Esophagus (tissue), 2 donors: ENCODE measurements at regions not wholly inside any gene's neighbourhood (a gene's known extent, or its start where the extent isn't known, plus 50 kb on each side); places are given as distances from the start of the nearest gene placed in this dataset.

ENCODE experiments used
- H3K27ac ChIP-seq, 2 donors: one replicate each; pipeline ENCODE4 v1.5.1; 2013; ENCODE audit warnings: low read depth in 2 of 2, mild to moderate bottlenecking in 2 of 2, inconsistent platforms in 1 of 2, low read length in 1 of 2, moderate library complexity in 1 of 2
- H3K27me3 ChIP-seq, 2 donors: one replicate each; pipeline ENCODE4 v1.6.1; 2013; ENCODE audit warnings: low read length in 2 of 2, control low read depth in 1 of 2, mild to moderate bottlenecking in 1 of 2; ENCODE audit not compliant: insufficient read depth in 2 of 2, control insufficient read depth in 1 of 2
- H3K36me3 ChIP-seq, 2 donors: one replicate each; pipeline ENCODE4 v1.6.1; 2013; ENCODE audit warnings: low read length in 1 of 2; ENCODE audit not compliant: control insufficient read depth in 2 of 2, insufficient read depth in 2 of 2
- H3K4me1 ChIP-seq, 2 donors: one replicate each; pipeline ENCODE4 v1.6.1; 2013; ENCODE audit warnings: low read length in 1 of 2; ENCODE audit not compliant: control insufficient read depth in 2 of 2, insufficient read depth in 2 of 2
- H3K4me3 ChIP-seq, 2 donors: one replicate each; pipeline ENCODE4 v1.5.1; 2013; ENCODE audit warnings: low read length in 2 of 2, mild to moderate bottlenecking in 2 of 2, low read depth in 1 of 2, moderate library complexity in 1 of 2
- H3K9me3 ChIP-seq, 2 donors: one replicate each; pipeline ENCODE4 v1.6.1; 2013; ENCODE audit warnings: mild to moderate bottlenecking in 2 of 2, low read depth in 1 of 2, low read length in 1 of 2, moderate library complexity in 1 of 2; ENCODE audit not compliant: control insufficient read depth in 2 of 2, insufficient read depth in 1 of 2
- WGBS, 2 donors: extraction: QIAGEN DNeasy Blood & Tissue Kit; methylation state at CpG; one replicate each; pipeline ENCODE4 v1.1.7; 2013; 5-methylcytosine and 5-hydroxymethylcytosine counted together
- donor health status: healthy with polysubstance abuse.
- donor health status: Bipolar disorder and iron deficiency.

DNA sequence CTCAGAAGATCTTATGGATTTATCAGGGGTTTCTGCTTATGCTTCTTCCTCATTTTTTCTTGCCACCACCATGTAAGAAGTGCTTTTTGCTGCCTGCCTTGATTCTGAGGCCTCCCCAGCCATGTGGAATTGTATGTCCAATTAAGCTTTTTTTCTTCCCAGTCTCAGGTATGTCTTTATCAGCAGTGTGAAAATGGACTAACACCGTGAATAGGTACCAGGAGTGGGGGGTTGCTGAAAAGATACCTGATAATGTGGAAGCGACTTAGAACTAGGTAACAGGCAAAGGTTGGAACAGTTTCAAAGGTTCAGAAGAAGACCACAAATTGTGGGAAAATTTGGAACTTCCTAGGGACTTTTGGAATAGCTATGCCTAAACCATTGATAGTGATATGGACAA lies 1222.5 kb upstream of the NUDT12 start:
- no peaks in the 10 kb centered on the region for H3K36me3 ChIP-seq
- no peak overlapping the region for H3K4me3 ChIP-seq
- H3K4me1 ChIP-seq = no peaks in the 10 kb centered on the region
- 86 to 89% methylated on average over 2 of the region's 2 CpGs for WGBS, 2 donors
- no peaks in the 10 kb centered on the region for H3K9me3 ChIP-seq
- no peak overlapping the region for H3K27ac ChIP-seq
- H3K27me3 ChIP-seq = no peaks in the 10 kb centered on the region

DNA sequence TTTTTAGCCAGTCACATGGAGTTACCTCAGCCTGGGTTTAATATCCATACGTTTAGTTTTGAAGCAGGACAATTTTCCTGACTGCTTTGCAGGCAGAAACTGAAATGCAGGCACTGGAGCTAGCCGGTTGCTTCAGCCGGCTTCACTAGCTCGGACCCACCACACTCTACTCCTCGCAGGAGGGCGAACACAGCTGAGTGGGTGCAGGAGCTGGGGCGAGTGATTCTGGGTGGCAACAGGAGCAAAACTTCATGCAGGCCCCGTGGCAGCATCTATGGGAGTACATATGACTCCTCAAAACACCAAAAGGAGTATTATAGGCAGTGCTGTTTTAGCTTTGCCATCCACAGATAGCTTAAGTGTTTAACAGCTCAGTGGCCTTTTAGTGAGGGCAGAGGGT lies 1211.8 kb upstream of the NUDT12 start:
- H3K27me3 ChIP-seq = no peaks in the 10 kb centered on the region
- 87% methylated on average over 8 of the region's 8 CpGs for WGBS, 2 donors
- no peak overlapping the region for H3K27ac ChIP-seq
- H3K4me3 ChIP-seq = no peak overlapping the region
- H3K9me3 ChIP-seq = peaks cover 3% of the 10 kb centered on the region in 2 donors
- H3K4me1 ChIP-seq = no peaks in the 10 kb centered on the region
- H3K36me3 ChIP-seq = no peaks in the 10 kb centered on the region

DNA sequence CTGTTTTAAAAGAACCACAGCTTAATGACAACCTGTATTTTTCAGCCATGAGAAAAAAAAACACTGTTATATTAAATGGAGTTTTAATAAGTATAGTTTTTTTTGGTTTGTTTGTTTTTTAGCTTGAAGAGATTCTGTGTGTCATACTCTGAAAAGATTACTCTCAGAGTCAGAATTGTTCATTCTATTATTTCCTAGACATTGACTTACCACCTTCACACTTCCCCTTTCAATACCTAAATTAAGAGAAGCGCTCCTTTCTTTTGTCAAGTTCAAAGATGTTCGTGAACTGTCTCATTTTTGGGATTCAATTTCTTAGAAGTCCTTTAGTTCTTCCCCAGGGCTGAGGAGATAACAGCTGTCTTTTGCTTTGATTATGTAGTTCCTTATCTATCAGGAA lies 1201.6 kb upstream of the NUDT12 start:
- WGBS, 2 donors = 81 to 91% methylated on average over 2 of the region's 2 CpGs
- Histone ChIP-seq H3K4me1 (no peaks in the 10 kb centered on the region), H3K27me3 (no peaks in the 10 kb centered on the region), H3K9me3 (no peaks in the 10 kb centered on the region), H3K4me3 (no peak overlapping the region), H3K27ac (no peak overlapping the region), H3K36me3 (no peaks in the 10 kb centered on the region)

DNA sequence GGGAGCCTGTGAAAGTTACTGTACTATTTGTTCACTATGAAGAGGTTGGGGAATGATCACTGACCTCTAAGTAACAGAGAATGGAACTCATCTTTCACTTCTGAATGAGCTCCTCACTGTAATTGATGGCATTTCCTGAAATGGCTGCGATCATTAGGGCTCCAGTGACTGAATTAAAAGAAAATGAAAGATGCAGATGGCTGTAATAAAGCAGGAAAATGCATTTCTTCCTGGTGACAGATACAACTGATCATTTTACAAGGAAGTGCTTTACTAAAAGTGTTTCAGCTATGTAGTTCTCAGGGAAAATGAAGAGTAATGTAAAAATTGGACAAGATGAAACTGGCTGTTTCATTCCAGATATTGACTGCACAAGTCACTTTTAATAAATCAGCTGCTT lies 1200.6 kb upstream of the NUDT12 start:
- Histone ChIP-seq H3K9me3 (no peaks in the 10 kb centered on the region), H3K27ac (no peak overlapping the region), H3K4me1 (no peaks in the 10 kb centered on the region), H3K27me3 (no peaks in the 10 kb centered on the region), H3K36me3 (no peaks in the 10 kb centered on the region), H3K4me3 (no peak overlapping the region)
- WGBS, 2 donors = 55 to 63% methylated on average over 1 of the region's 1 CpG

DNA sequence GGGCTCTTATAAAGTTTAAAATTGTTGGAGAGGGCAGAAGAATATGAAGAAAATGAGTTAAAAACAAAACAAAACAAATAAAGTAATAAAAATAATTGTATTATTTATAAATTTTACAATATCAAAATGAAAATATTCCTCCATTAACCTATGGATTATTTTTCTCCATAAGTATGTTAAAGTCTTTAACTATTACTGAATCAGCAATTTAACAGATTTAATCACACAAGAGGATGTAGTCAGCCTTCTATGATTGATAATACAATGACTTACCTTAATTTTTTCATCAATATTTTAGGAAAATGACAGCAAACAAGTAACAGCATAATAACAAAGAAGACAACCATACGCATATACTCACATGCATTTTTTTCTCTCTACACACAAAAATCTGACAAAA lies 1195.3 kb upstream of the NUDT12 start:
- H3K4me1 ChIP-seq = no peaks in the 10 kb centered on the region
- no peaks in the 10 kb centered on the region for H3K27me3 ChIP-seq
- H3K36me3 ChIP-seq = no peaks in the 10 kb centered on the region
- no peaks in the 10 kb centered on the region for H3K9me3 ChIP-seq
- no peak overlapping the region for H3K27ac ChIP-seq
- WGBS, 2 donors = 93 to 98% methylated on average over 1 of the region's 1 CpG
- no peak overlapping the region for H3K4me3 ChIP-seq

DNA sequence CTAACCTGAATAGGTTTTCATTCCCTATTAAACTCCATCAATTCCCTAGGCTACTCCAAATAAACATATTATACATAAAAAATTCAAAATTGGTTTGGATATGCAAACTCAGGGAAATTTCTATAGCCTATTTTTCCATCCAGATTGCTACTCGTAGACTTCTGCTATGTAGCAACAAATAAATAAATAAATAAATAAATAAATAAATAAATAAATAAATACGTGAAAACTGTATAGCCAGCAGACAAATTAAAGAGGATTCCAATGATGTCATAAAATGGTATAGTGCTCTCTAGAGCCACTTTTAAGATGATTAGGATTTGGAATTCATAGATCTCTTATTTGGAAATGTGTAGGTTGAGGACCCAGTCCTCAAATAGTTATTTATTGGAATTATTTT lies 1193.2 kb upstream of the NUDT12 start:
- WGBS, 2 donors = 84 to 91% methylated on average over 2 of the region's 2 CpGs
- H3K4me3 ChIP-seq = no peak overlapping the region
- no peaks in the 10 kb centered on the region for H3K36me3 ChIP-seq
- no peaks in the 10 kb centered on the region for H3K27me3 ChIP-seq
- no peaks in the 10 kb centered on the region for H3K4me1 ChIP-seq
- no peak overlapping the region for H3K27ac ChIP-seq
- H3K9me3 ChIP-seq = no peaks in the 10 kb centered on the region

DNA sequence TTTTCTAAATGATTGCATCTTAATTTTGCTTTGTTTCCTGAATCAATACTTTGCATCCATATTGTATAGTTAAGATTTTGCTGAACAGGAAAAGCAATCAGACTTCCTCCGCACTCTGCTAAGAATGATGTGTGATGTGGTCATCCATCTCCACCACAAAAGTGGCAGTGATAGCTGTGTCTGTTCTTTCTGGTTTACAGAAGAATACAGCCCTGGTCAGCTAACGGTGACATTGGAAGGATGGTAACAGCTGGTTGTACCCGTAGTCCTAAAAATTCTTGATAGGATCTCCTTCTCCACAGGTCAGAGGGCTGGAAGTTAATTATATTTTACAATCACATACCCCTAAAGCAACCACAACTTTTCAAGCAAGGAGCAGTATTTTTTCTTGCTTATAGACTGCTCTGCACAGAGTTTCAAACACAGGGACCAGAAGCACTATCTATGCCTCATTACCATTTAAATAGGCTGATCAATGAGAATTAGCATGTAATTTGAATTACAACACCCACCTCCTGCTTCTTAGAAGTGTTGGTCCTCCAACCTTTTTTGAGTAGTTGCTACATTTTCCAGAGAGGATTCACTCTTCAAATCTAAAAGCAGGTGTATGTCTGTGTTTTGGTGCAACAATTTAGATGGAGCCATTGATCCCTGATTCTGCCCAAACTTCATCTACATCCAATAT lies 1191.9 kb upstream of the NUDT12 start:
- 73 to 75% methylated on average over 3 of the region's 3 CpGs for WGBS, 2 donors
- no peaks in the 10 kb centered on the region for H3K9me3 ChIP-seq
- H3K27me3 ChIP-seq = no peaks in the 10 kb centered on the region
- no peak overlapping the region for H3K4me3 ChIP-seq
- no peaks in the 10 kb centered on the region for H3K4me1 ChIP-seq
- H3K27ac ChIP-seq = no peak overlapping the region
- no peaks in the 10 kb centered on the region for H3K36me3 ChIP-seq

DNA sequence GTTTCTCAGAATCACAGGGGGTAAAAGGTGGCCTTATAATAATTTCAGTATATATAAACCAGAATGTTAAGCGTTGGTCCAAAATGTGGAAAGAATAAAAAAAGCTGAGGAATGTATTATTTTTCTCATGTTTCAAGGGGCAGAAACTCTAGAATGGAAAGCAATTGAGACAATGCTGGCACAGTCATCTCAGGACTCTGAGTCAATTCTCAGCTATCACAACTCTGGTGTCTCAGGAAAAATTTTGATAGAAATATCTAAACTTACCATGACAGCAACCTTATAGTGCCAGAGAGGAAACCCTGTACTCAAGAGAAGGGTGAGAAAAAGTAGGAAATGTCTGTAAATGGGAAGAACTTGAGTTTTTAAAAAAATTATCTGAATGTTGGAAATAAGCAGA lies 1189.4 kb upstream of the NUDT12 start:
- no peaks in the 10 kb centered on the region for H3K27me3 ChIP-seq
- H3K9me3 ChIP-seq = no peaks in the 10 kb centered on the region
- no peak overlapping the region for H3K4me3 ChIP-seq
- no peak overlapping the region for H3K27ac ChIP-seq
- H3K36me3 ChIP-seq = no peaks in the 10 kb centered on the region
- WGBS, 2 donors = 71 to 87% methylated on average over 1 of the region's 1 CpG
- H3K4me1 ChIP-seq = no peaks in the 10 kb centered on the region

DNA sequence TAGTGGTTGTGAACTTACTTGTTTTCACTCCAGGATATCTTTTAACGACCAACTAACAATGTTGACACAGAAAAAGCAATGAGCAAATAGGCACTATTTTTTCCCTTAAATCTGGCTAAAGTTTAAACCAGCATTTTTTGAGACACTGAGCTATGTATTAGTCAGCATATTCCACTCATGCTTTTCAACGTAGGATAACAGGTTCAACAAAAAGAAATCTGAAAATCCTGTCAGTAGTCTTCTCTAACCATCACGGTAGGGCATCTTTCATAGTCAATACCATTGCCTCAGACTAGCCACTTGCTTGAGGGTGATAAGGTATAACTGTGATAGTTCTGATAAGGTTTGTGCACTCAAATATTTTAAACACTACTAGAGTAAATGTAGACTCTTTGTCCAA lies 1177.3 kb upstream of the NUDT12 start:
- Histone ChIP-seq H3K27ac (no peak overlapping the region), H3K27me3 (no peaks in the 10 kb centered on the region), H3K9me3 (no peaks in the 10 kb centered on the region), H3K4me1 (no peaks in the 10 kb centered on the region), H3K4me3 (no peak overlapping the region), H3K36me3 (no peaks in the 10 kb centered on the region)
- WGBS, 2 donors = 41 to 49% methylated on average over 3 of the region's 3 CpGs

DNA sequence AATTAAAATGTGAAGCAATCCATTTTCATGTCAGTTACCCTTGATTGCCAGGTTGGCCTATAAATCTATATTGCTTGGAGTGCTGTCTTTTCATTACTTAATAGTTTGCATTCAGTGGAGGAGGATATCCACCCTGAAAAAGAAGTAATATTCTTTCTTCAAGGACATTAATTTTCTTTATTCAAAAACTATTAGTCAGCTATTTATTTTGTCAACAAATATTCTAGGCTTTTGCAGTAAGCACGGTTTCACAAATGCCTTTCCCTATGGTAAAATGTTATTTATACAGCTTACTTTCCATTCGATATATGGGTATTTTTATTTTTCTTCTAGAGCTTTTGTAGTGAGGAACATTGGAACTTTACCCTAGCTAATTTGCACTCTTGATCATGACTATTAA lies 1176.9 kb upstream of the NUDT12 start:
- no peaks in the 10 kb centered on the region for H3K9me3 ChIP-seq
- 74 to 82% methylated on average over 2 of the region's 2 CpGs for WGBS, 2 donors
- H3K27ac ChIP-seq = no peak overlapping the region
- no peaks in the 10 kb centered on the region for H3K27me3 ChIP-seq
- no peak overlapping the region for H3K4me3 ChIP-seq
- H3K36me3 ChIP-seq = no peaks in the 10 kb centered on the region
- H3K4me1 ChIP-seq = no peaks in the 10 kb centered on the region
